Parathyroid adenoma (tissue), 2 donors: ENCODE measurements at regions not wholly inside any gene's neighbourhood (a gene's known extent, or its start where the extent isn't known, plus 50 kb on each side); places are given as distances from the start of the nearest gene placed in this dataset.

Source experiments
- H2AFZ ChIP-seq: fragments of 300-600 bp; sonication (generic); one replicate; pipeline ENCODE4 v1.7.0; 2017; ENCODE audit warnings: antibody characterized with exemption, mild to moderate bottlenecking
- H3K27ac ChIP-seq: fragments of 300-600 bp; sonication (generic); one replicate; pipeline ENCODE4 v1.7.0; 2017
- H3K27me3 ChIP-seq: fragments of 300-600 bp; sonication (generic); one replicate; pipeline ENCODE4 v1.7.0; 2017; ENCODE audit warnings: low read length; ENCODE audit not compliant: control insufficient read depth, insufficient read depth
- H3K36me3 ChIP-seq: fragments of 300-600 bp; sonication (generic); one replicate; pipeline ENCODE4 v1.7.0; 2017; ENCODE audit warnings: low read length; ENCODE audit not compliant: control insufficient read depth, insufficient read depth
- H3K4me1 ChIP-seq: fragments of 300-600 bp; sonication (generic); one replicate; pipeline ENCODE4 v1.7.0; 2017; ENCODE audit warnings: control low read depth
- H3K4me2 ChIP-seq: fragments of 300-600 bp; sonication (generic); one replicate; pipeline ENCODE4 v1.7.0; 2017; ENCODE audit warnings: low read length
- H3K4me3 ChIP-seq: fragments of 300-600 bp; sonication (generic); one replicate; pipeline ENCODE4 v1.7.0; 2017; ENCODE audit warnings: low read depth, low read length
- H3K79me2 ChIP-seq: fragments of 300-600 bp; sonication (generic); one replicate; pipeline ENCODE4 v1.7.0; 2017; ENCODE audit warnings: control low read depth
- H3K9ac ChIP-seq: fragments of 300-600 bp; sonication (generic); one replicate; pipeline ENCODE4 v1.7.0; 2017; ENCODE audit warnings: mild to moderate bottlenecking
- H3K9me3 ChIP-seq: fragments of 300-600 bp; sonication (generic); one replicate; pipeline ENCODE4 v1.7.0; 2017; ENCODE audit warnings: low read length; ENCODE audit not compliant: control insufficient read depth
- TF ChIP-seq, protein P1 (sequence below): fragments of 300-600 bp; sonication (generic); IDR thresholded peaks from one replicate; pipeline ENCODE4 v1.7.0; 2017; ENCODE audit warnings: antibody characterized with exemption, mild to moderate bottlenecking
- donor health status: primary hyperparathyroidism.

DNA sequence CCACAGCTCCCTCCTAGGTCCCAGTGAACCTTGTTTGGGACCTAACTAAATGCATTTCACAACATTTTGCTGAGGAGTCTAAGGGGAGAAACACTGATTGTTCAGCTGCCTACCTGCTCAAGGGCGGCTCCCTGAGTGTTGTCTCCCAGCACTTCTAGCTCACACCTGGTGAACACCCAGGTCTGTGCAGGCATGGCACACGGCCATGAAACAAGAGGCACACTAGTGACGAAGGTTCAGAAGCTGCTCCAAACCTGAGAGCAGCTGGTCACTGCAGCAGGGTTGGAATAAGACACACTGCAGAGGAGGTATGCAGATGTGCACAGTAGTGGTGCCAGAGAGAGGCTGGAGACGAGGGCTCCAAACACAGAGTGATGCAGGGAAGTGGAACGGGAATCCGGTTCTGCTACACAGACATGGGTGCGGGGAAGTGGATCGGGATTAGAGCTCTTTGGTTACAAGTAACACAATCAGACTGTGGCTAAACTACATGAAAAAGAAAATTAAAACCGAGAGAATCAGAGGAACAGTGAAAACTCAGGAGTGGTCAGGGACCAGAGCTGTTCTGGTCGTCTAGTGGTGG lies 486.1 kb upstream of the CDH4 start:
- no peaks in the 10 kb centered on the region for H3K9me3 ChIP-seq
- TF ChIP-seq, protein P1, sequence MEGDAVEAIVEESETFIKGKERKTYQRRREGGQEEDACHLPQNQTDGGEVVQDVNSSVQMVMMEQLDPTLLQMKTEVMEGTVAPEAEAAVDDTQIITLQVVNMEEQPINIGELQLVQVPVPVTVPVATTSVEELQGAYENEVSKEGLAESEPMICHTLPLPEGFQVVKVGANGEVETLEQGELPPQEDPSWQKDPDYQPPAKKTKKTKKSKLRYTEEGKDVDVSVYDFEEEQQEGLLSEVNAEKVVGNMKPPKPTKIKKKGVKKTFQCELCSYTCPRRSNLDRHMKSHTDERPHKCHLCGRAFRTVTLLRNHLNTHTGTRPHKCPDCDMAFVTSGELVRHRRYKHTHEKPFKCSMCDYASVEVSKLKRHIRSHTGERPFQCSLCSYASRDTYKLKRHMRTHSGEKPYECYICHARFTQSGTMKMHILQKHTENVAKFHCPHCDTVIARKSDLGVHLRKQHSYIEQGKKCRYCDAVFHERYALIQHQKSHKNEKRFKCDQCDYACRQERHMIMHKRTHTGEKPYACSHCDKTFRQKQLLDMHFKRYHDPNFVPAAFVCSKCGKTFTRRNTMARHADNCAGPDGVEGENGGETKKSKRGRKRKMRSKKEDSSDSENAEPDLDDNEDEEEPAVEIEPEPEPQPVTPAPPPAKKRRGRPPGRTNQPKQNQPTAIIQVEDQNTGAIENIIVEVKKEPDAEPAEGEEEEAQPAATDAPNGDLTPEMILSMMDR: no peak
- no peaks in the 10 kb centered on the region for H3K36me3 ChIP-seq
- no peaks in the 10 kb centered on the region for H3K4me1 ChIP-seq
- H3K27me3 ChIP-seq: no peaks in the 10 kb centered on the region
- no peak overlapping the region for H3K4me3 ChIP-seq
- no peak overlapping the region for H3K9ac ChIP-seq
- H3K79me2 ChIP-seq: no peaks in the 10 kb centered on the region
- no peak overlapping the region for H3K27ac ChIP-seq
- H3K4me2 ChIP-seq: no peak overlapping the region
- H2AFZ ChIP-seq: no peak overlapping the region

DNA sequence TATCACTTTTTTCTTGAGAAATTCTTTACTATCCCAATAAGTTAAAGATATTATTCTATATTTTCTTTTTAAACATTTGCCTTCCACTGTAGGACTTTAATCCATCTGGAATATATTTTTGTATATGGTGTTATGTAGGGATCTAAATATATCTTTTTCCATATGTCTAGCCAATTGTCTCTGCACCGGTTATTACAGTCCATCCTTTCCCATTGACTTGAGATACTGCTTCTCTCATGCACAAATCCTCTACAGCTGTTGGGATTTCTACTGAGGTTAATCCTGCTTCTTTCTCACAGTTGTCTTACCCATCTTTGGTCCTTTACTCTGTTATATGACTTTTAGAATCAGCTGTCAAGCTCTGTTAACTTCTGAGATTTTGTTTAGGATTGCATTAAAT lies 483.8 kb upstream of the CDH4 start:
- TF ChIP-seq, protein P1: no peak

GRCh38 chr20:60780388-60781025 lies 471.6 kb upstream of the CDH4 start:
- Histone ChIP-seq H3K79me2 (no peaks in the 10 kb centered on the region), H3K4me2 (no peak overlapping the region), H3K36me3 (no peaks in the 10 kb centered on the region), H2AFZ (no peak overlapping the region), H3K27me3 (no peaks in the 10 kb centered on the region), H3K9me3 (no peaks in the 10 kb centered on the region), H3K27ac (no peak overlapping the region), H3K4me1 (no peaks in the 10 kb centered on the region), H3K9ac (no peak overlapping the region), H3K4me3 (no peak overlapping the region)
- TF ChIP-seq, protein P1: no peak

More for the DNA sequence above, 483.8 kb upstream of the CDH4 start:
- Histone ChIP-seq H3K9ac (no peak overlapping the region), H3K27me3 (no peaks in the 10 kb centered on the region), H3K36me3 (no peaks in the 10 kb centered on the region), H3K9me3 (no peaks in the 10 kb centered on the region), H3K79me2 (no peaks in the 10 kb centered on the region), H3K4me2 (no peak overlapping the region), H3K27ac (no peak overlapping the region), H3K4me3 (no peak overlapping the region), H3K4me1 (no peaks in the 10 kb centered on the region), H2AFZ (no peak overlapping the region)

GRCh38 chr20:60782959-60783625 lies 469.0 kb upstream of the CDH4 start:
- TF ChIP-seq, protein P1: no peak
- no peak overlapping the region for H3K27ac ChIP-seq
- H3K27me3 ChIP-seq: no peaks in the 10 kb centered on the region
- no peaks in the 10 kb centered on the region for H3K4me1 ChIP-seq
- H2AFZ ChIP-seq: no peak overlapping the region
- no peaks in the 10 kb centered on the region for H3K36me3 ChIP-seq
- no peaks in the 10 kb centered on the region for H3K9me3 ChIP-seq
- H3K9ac ChIP-seq: no peak overlapping the region
- no peak overlapping the region for H3K4me3 ChIP-seq
- no peak overlapping the region for H3K4me2 ChIP-seq
- H3K79me2 ChIP-seq: no peaks in the 10 kb centered on the region
